ENCODE measurements at regions not wholly inside any gene's neighbourhood (a gene's known extent, or its start where the extent isn't known, plus 50 kb on each side); places are given as distances from the start of the nearest gene placed in this dataset.

DNA sequence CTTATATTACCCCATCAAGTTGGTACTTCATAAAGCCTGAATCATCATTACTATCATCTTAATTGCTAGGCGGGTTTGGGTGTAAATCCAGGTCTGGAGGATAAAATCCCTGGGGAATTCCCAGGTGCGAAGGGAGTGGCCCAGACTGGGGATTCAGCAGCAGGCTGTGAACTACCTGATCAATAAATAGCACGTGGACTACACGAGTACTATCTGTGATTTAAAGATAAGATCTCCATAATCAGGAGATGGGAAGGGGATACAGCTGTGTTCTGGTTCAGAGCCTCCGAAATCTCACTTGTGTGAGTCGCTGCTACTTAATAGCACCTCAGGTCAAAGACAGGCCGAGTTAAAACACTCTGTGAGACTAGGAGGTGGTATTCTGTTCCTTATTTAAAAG is 512.6 kb upstream of the ZFHX3 start:
- TF ChIP-seq, protein P1, sequence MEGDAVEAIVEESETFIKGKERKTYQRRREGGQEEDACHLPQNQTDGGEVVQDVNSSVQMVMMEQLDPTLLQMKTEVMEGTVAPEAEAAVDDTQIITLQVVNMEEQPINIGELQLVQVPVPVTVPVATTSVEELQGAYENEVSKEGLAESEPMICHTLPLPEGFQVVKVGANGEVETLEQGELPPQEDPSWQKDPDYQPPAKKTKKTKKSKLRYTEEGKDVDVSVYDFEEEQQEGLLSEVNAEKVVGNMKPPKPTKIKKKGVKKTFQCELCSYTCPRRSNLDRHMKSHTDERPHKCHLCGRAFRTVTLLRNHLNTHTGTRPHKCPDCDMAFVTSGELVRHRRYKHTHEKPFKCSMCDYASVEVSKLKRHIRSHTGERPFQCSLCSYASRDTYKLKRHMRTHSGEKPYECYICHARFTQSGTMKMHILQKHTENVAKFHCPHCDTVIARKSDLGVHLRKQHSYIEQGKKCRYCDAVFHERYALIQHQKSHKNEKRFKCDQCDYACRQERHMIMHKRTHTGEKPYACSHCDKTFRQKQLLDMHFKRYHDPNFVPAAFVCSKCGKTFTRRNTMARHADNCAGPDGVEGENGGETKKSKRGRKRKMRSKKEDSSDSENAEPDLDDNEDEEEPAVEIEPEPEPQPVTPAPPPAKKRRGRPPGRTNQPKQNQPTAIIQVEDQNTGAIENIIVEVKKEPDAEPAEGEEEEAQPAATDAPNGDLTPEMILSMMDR (IDR thresholded peaks at IDR 0.05): no peak
- no peak for TF ChIP-seq MXI1 (IDR thresholded peaks at IDR 0.05; ENCODE audit: low read depth, low read length)

Data from SK-N-SH (cell line).